ENCODE measurements at regions not wholly inside any gene's neighbourhood (a gene's known extent, or its start where the extent isn't known, plus 50 kb on each side); places are given as distances from the start of the nearest gene placed in this dataset.
A peak's percentile ranks its signal among the peaks of the same experiment; 100 is the strongest.

- intact Hi-C loops (cut with micrococcal nuclease; ENCODE audit: unreplicated experiment) (no loop called here), in situ Hi-C loops (cut with HindIII; ENCODE audit: extremely low pct_ligation_motif_present, low pct_unique_long_range_greater_than_20kb) (no loop called here)
- H3K36me3 ChIP-seq (replicated peaks in 1 of 2; ENCODE audit: control insufficient read depth in 1 of 2, insufficient read depth in 2 of 2, low read length in 2 of 2), result no peaks in the 10 kb centered on the region
- no peak overlapping the region for H3K4me2 ChIP-seq (ENCODE audit: low read depth, low read length)
- BruUV-seq (replicated peaks), result no TSS peak
- H2AFZ ChIP-seq (ENCODE audit: low read length), result no peak overlapping the region
- ATAC-seq, result no peak
- ChIA-PET POLR2A (no interaction called here), CTCF (ENCODE audit: low intra/inter-chr PET ratio, low total read pairs) (no interaction called here)
- H3K27ac ChIP-seq (ENCODE audit: extremely low read length, insufficient read depth, low read length), result no peak overlapping the region
- no peak for FAIRE-seq
- TF ChIP-seq MNT (IDR thresholded peaks at IDR 0.05), result peak; percentile 96
- TF ChIP-seq ZFP36L2 (CRISPR knock-in tag; IDR thresholded peaks at IDR 0.05), result no peak
- TF ChIP-seq PBX2 (CRISPR knock-in tag; IDR thresholded peaks at IDR 0.05), result no peak
- no peak for TF ChIP-seq ARHGAP35 (CRISPR knock-in tag; IDR thresholded peaks at IDR 0.05; ENCODE audit: borderline replicate concordance)
- 4% methylated on average over 7 of the region's 7 CpGs for WGBS (ENCODE audit: low lambda C conversion rate)
- no peaks in the 10 kb centered on the region for H3K9me3 ChIP-seq (ENCODE audit: low read length)
- no peaks in the 10 kb centered on the region for H3K4me1 ChIP-seq (ENCODE audit: insufficient read depth, low read length)
- no peak for DNase-seq (ENCODE audit: low spot score)
- no peak overlapping the region for H3K9ac ChIP-seq (ENCODE audit: insufficient read depth, low read depth, low read length)
- H4K20me1 ChIP-seq (ENCODE audit: insufficient read depth, low read length), result no peaks in the 10 kb centered on the region
- no peak overlapping the region for H3K4me3 ChIP-seq (replicated peaks in 1 of 3; ENCODE audit: insufficient read depth in 1 of 3, low read depth in 2 of 3, low read length in 3 of 3)
- no peaks in the 10 kb centered on the region for H3K27me3 ChIP-seq (ENCODE audit: control insufficient read depth in 1 of 2, insufficient read depth in 2 of 2, low read length in 2 of 2)
- no peaks in the 10 kb centered on the region for H3K79me2 ChIP-seq (ENCODE audit: insufficient read depth, low read length)
Observed at GRCh38 chr3:87436781-87437543, 160.6 kb upstream of the POU1F1 start.

Measured in HepG2 (cell line).